Large intestine (tissue), 3 donors: ENCODE measurements at regions not wholly inside any gene's neighbourhood (a gene's known extent, or its start where the extent isn't known, plus 50 kb on each side); places are given as distances from the start of the nearest gene placed in this dataset.
A peak's percentile ranks its signal among the peaks of the same experiment; 100 is the strongest.
"Not testable (repeated sequence)": the region's sequence is repeated elsewhere in the genome, so short reads cannot be mapped to it uniquely, and the experiment has no call there.

Experiments used
- DNase-seq, 2 donors: peaks; one replicate each; pipeline versions ENCODE4 v3.0.0 to v3.0.0-alpha.2; 2013
- H3K27ac ChIP-seq: one replicate; pipeline ENCODE4 v1.5.1; 2013; ENCODE audit warnings: low read length
- H3K27me3 ChIP-seq: 2 replicates; pipeline ENCODE4 v1.6.1; 2013; ENCODE audit warnings: low read length; ENCODE audit not compliant: control insufficient read depth, insufficient read depth
- H3K36me3 ChIP-seq: 2 replicates; pipeline ENCODE4 v1.6.1; 2013; ENCODE audit warnings: low read length; ENCODE audit not compliant: control insufficient read depth, insufficient read depth
- H3K4me1 ChIP-seq: one replicate; pipeline ENCODE4 v1.6.1; 2013; ENCODE audit warnings: low read length; ENCODE audit not compliant: control insufficient read depth, insufficient read depth
- H3K4me3 ChIP-seq: one replicate; pipeline ENCODE4 v1.5.1; 2013; ENCODE audit warnings: low read length
- H3K9me3 ChIP-seq: one replicate; pipeline ENCODE4 v1.6.1; 2013; ENCODE audit warnings: mild to moderate bottlenecking, low read depth, low read length, moderate library complexity; ENCODE audit not compliant: control insufficient read depth
- WGBS: methylation state at CpG from one replicate; pipeline ENCODE4 v1.1.5; 2013; ENCODE audit warnings: low lambda C conversion rate; ENCODE audit not compliant: insufficient coverage; 5-methylcytosine and 5-hydroxymethylcytosine counted together

GRCh38 chr9:95391271-95391670, 73.8 kb upstream of the FANCC start:
- H3K4me3 ChIP-seq, DNase-seq, H3K27me3 ChIP-seq, H3K27ac ChIP-seq, H3K4me1 ChIP-seq, H3K36me3 ChIP-seq, H3K9me3 ChIP-seq: not testable (repeated sequence)
- 90% methylated on average over 4 of the region's 6 CpGs for WGBS

- Histone ChIP-seq H3K27me3 (no peaks in the 10 kb centered on the region), H3K9me3 (no peaks in the 10 kb centered on the region), H3K4me3 (no peak overlapping the region), H3K4me1 (no peaks in the 10 kb centered on the region), H3K27ac (no peak overlapping the region), H3K36me3 (no peaks in the 10 kb centered on the region)
- DNase-seq, result no peak
- WGBS, result 80% methylated on average over 1 of the region's 2 CpGs
Measured at GRCh38 chr9:95389373-95389772, 71.9 kb upstream of the FANCC start.

GRCh38 chr9:95386843-95387242, 69.3 kb upstream of the FANCC start:
- Histone ChIP-seq H3K9me3 (no peaks in the 10 kb centered on the region), H3K4me3 (no peak overlapping the region), H3K4me1 (no peaks in the 10 kb centered on the region), H3K36me3 (no peaks in the 10 kb centered on the region), H3K27ac (no peak overlapping the region), H3K27me3 (no peaks in the 10 kb centered on the region)
- WGBS, result no CpG with 5 or more reads among the region's 4 CpGs
- no peak for DNase-seq

- WGBS, result no CpG with 5 or more reads among the region's 4 CpGs
- H3K9me3 ChIP-seq, result no peaks in the 10 kb centered on the region
- H3K36me3 ChIP-seq, result no peaks in the 10 kb centered on the region
- no peak overlapping the region for H3K27ac ChIP-seq
- H3K4me1 ChIP-seq, result no peaks in the 10 kb centered on the region
- H3K4me3 ChIP-seq, result no peak overlapping the region
- no peaks in the 10 kb centered on the region for H3K27me3 ChIP-seq
- no peak for DNase-seq
Measured at GRCh38 chr9:95385521-95385920, 68.0 kb upstream of the FANCC start.

- Histone ChIP-seq H3K4me1 (no peaks in the 10 kb centered on the region), H3K9me3 (no peaks in the 10 kb centered on the region), H3K4me3 (no peak overlapping the region), H3K36me3 (no peaks in the 10 kb centered on the region), H3K27ac (no peak overlapping the region), H3K27me3 (no peaks in the 10 kb centered on the region)
- WGBS, result no CpG with 5 or more reads among the region's 1 CpG
- no peak for DNase-seq
Measured at GRCh38 chr9:95383845-95384244, 66.3 kb upstream of the FANCC start.

GRCh38 chr9:95383185-95383676, 65.7 kb upstream of the FANCC start:
- Histone ChIP-seq H3K4me3 (no peak overlapping the region), H3K27ac (no peak overlapping the region), H3K27me3 (no peaks in the 10 kb centered on the region), H3K36me3 (no peaks in the 10 kb centered on the region), H3K4me1 (no peaks in the 10 kb centered on the region), H3K9me3 (no peaks in the 10 kb centered on the region)
- DNase-seq, result no peak
- 20% methylated on average over 1 of the region's 7 CpGs for WGBS

GRCh38 chr9:95382433-95382832, 64.9 kb upstream of the FANCC start:
- H3K27ac ChIP-seq, result no peak overlapping the region

GRCh38 chr9:95381221-95381620, 63.7 kb upstream of the FANCC start:
- H3K27ac ChIP-seq, result no peak overlapping the region
- no peaks in the 10 kb centered on the region for H3K9me3 ChIP-seq
- H3K4me3 ChIP-seq, result no peak overlapping the region
- no peaks in the 10 kb centered on the region for H3K36me3 ChIP-seq
- no peaks in the 10 kb centered on the region for H3K27me3 ChIP-seq
- no peak for DNase-seq
- no peaks in the 10 kb centered on the region for H3K4me1 ChIP-seq
- 100% methylated on average over 1 of the region's 7 CpGs for WGBS

More at GRCh38 chr9:95382433-95382832, 64.9 kb upstream of the FANCC start:
- 60% methylated on average over 1 of the region's 10 CpGs for WGBS
- Histone ChIP-seq H3K9me3 (no peaks in the 10 kb centered on the region), H3K27me3 (no peaks in the 10 kb centered on the region), H3K4me3 (no peak overlapping the region), H3K4me1 (no peaks in the 10 kb centered on the region), H3K36me3 (no peaks in the 10 kb centered on the region)
- DNase-seq, result no peak

GRCh38 chr9:95379630-95380029, 62.1 kb upstream of the FANCC start:
- Histone ChIP-seq H3K4me1 (no peaks in the 10 kb centered on the region), H3K4me3 (no peak overlapping the region), H3K27me3 (no peaks in the 10 kb centered on the region), H3K9me3 (no peaks in the 10 kb centered on the region), H3K27ac (no peak overlapping the region), H3K36me3 (no peaks in the 10 kb centered on the region)
- DNase-seq, result no peak
- WGBS, result no CpG with 5 or more reads among the region's 5 CpGs

GRCh38 chr9:95373782-95374487, 56.4 kb upstream of the FANCC start:
- no peaks in the 10 kb centered on the region for H3K27me3 ChIP-seq
- WGBS, result 100% methylated on average over 2 of the region's 9 CpGs

GRCh38 chr9:95373069-95373681, 55.7 kb upstream of the FANCC start:
- H3K27ac ChIP-seq, result no peak overlapping the region
- no peak overlapping the region for H3K4me3 ChIP-seq
- peak in 1 of 2 donors; percentile 13 for DNase-seq
- H3K27me3 ChIP-seq, result no peaks in the 10 kb centered on the region
- no peaks in the 10 kb centered on the region for H3K4me1 ChIP-seq
- H3K9me3 ChIP-seq, result no peaks in the 10 kb centered on the region
- WGBS, result 53% methylated on average over 2 of the region's 6 CpGs
- H3K36me3 ChIP-seq, result no peaks in the 10 kb centered on the region

More at GRCh38 chr9:95373782-95374487, 56.4 kb upstream of the FANCC start:
- Histone ChIP-seq H3K4me3 (no peak overlapping the region), H3K36me3 (no peaks in the 10 kb centered on the region), H3K9me3 (no peaks in the 10 kb centered on the region), H3K27ac (no peak overlapping the region), H3K4me1 (no peaks in the 10 kb centered on the region)
- no peak for DNase-seq
